HEK293T (cell line): ENCODE measurements at regions not wholly inside any gene's neighbourhood (a gene's known extent, or its start where the extent isn't known, plus 50 kb on each side); places are given as distances from the start of the nearest gene placed in this dataset.

Source experiments
- ARNT ChIP-seq: fragments of 450-650 bp; IDR thresholded peaks from 2 replicates; pipeline ENCODE4 v1.6.1; 2017; ENCODE audit warnings: mild to moderate bottlenecking
- BHLHE40 ChIP-seq: fragments of 450-650 bp; IDR thresholded peaks from 2 replicates; pipeline ENCODE4 v1.6.1; 2016; ENCODE audit warnings: mild to moderate bottlenecking, moderate library complexity, borderline replicate concordance
- CTBP1 ChIP-seq: fragments of 450-650 bp; IDR thresholded peaks from 2 replicates; pipeline ENCODE4 v1.6.1; 2016; ENCODE audit warnings: borderline replicate concordance
- ELF4 ChIP-seq: fragments of 450-650 bp; IDR thresholded peaks from 2 replicates; pipeline ENCODE4 v1.6.1; 2017; ENCODE audit warnings: antibody characterized with exemption
- FOXA1 ChIP-seq: fragments of 450-650 bp; IDR thresholded peaks from 2 replicates; pipeline ENCODE4 v1.6.1; 2016; ENCODE audit warnings: mild to moderate bottlenecking
- FOXK2 ChIP-seq: fragments of 450-650 bp; IDR thresholded peaks from 2 replicates; pipeline ENCODE4 v1.6.1; 2016; ENCODE audit warnings: mild to moderate bottlenecking
- FOXM1 ChIP-seq: fragments of 450-650 bp; IDR thresholded peaks from 2 replicates; pipeline ENCODE4 v1.6.1; 2017; ENCODE audit warnings: mild to moderate bottlenecking, borderline replicate concordance
- HDGF ChIP-seq: fragments of 450-650 bp; IDR thresholded peaks from 2 replicates; pipeline ENCODE4 v1.6.1; 2017; ENCODE audit warnings: antibody characterized with exemption, borderline replicate concordance
- L3MBTL2 ChIP-seq: fragments of 450-650 bp; conservative IDR thresholded peaks from 2 replicates; pipeline ENCODE4 v1.6.1; 2016; ENCODE audit warnings: mild to moderate bottlenecking
- LEF1 ChIP-seq: fragments of 450-650 bp; IDR thresholded peaks from 2 replicates; pipeline ENCODE4 v1.6.1; 2017; ENCODE audit warnings: mild to moderate bottlenecking, borderline replicate concordance
- PKNOX1 ChIP-seq: fragments of 450-650 bp; IDR thresholded peaks from 2 replicates; pipeline ENCODE4 v1.6.1; 2016
- SP1 ChIP-seq: fragments of 450-650 bp; IDR thresholded peaks from 2 replicates; pipeline ENCODE4 v1.6.1; 2017
- SUZ12 ChIP-seq: fragments of 450-650 bp; IDR thresholded peaks from 2 replicates; pipeline ENCODE4 v1.6.1; 2016; ENCODE audit warnings: mild to moderate bottlenecking
- TARDBP ChIP-seq: fragments of 450-650 bp; IDR thresholded peaks from 2 replicates; pipeline ENCODE4 v1.6.1; 2016

- TF ChIP-seq SUZ12, result no peak
- no peak for TF ChIP-seq FOXA1
- no peak for TF ChIP-seq ARNT
- TF ChIP-seq L3MBTL2, result no peak
- no peak for TF ChIP-seq HDGF
- TF ChIP-seq FOXM1, result no peak
- no peak for TF ChIP-seq TARDBP
- no peak for TF ChIP-seq FOXK2
- TF ChIP-seq BHLHE40, result no peak
- TF ChIP-seq LEF1, result no peak
- no peak for TF ChIP-seq SP1
- TF ChIP-seq ELF4, result no peak
- TF ChIP-seq PKNOX1, result no peak
- TF ChIP-seq CTBP1, result no peak
Measured at GRCh38 chr14:34165847-34166350, 215.0 kb upstream of the EGLN3 start.
